DOHH2 (cell line): ENCODE measurements at regions not wholly inside any gene's neighbourhood (a gene's known extent, or its start where the extent isn't known, plus 50 kb on each side); places are given as distances from the start of the nearest gene placed in this dataset.

Source experiments
- H3F3A ChIP-seq: fragments of 200-600 bp; sonication (generic), shearing (Covaris generic); 2 replicates; pipeline ENCODE4 v1.6.0; 2016; ENCODE audit warnings: antibody characterized with exemption, mild to moderate bottlenecking; ENCODE audit not compliant: control insufficient read depth, insufficient read depth
- H3K27ac ChIP-seq: fragments of 200-600 bp; sonication (generic); 2 replicates; pipeline ENCODE4 v1.5.1; 2014; ENCODE audit warnings: low read depth, mild to moderate bottlenecking, low read length, moderate library complexity
- H3K27me3 ChIP-seq: fragments of 200-600 bp; sonication (generic); 2 replicates; pipeline ENCODE4 v1.6.1; 2014; ENCODE audit warnings: mild to moderate bottlenecking, low read length, mixed read lengths; ENCODE audit not compliant: control insufficient read depth
- H3K36me3 ChIP-seq: fragments of 200-600 bp; sonication (generic); 2 replicates; pipeline ENCODE4 v1.6.1; 2014; ENCODE audit warnings: mild to moderate bottlenecking, low read length, moderate library complexity, mixed read lengths; ENCODE audit not compliant: control insufficient read depth
- H3K4me1 ChIP-seq: fragments of 200-600 bp; sonication (generic); 2 replicates; pipeline ENCODE4 v1.6.1; 2014; ENCODE audit warnings: mild to moderate bottlenecking, low read length, mixed read lengths; ENCODE audit not compliant: control insufficient read depth
- H3K4me2 ChIP-seq: fragments of 200-600 bp; sonication (generic); 2 replicates; pipeline ENCODE4 v1.6.0; 2014; ENCODE audit warnings: mild to moderate bottlenecking, low read length, moderate library complexity
- H3K4me3 ChIP-seq: fragments of 200-600 bp; sonication (generic); 2 replicates; pipeline ENCODE4 v1.5.1; 2014; ENCODE audit warnings: mild to moderate bottlenecking, low read length, mixed read lengths
- H3K79me2 ChIP-seq: fragments of 200-600 bp; sonication (generic); 2 replicates; pipeline ENCODE4 v1.6.1; 2014; ENCODE audit warnings: mild to moderate bottlenecking, low read length, mixed read lengths; ENCODE audit not compliant: control insufficient read depth
- H3K9me2 ChIP-seq: fragments of 200-600 bp; sonication (generic); replicated peaks from 2 replicates; pipeline ENCODE4 v1.6.1; 2014; ENCODE audit warnings: mild to moderate bottlenecking, low read length, mixed read lengths; ENCODE audit not compliant: control insufficient read depth
- H3K9me3 ChIP-seq: fragments of 200-600 bp; sonication (generic); 2 replicates; pipeline ENCODE4 v1.6.1; 2014; ENCODE audit warnings: antibody characterized with exemption, low read length, mixed read lengths; ENCODE audit not compliant: control insufficient read depth, insufficient read depth
- H4K20me1 ChIP-seq: fragments of 200-600 bp; sonication (generic); 2 replicates; pipeline ENCODE4 v1.6.0; 2014; ENCODE audit warnings: low read depth, mild to moderate bottlenecking, antibody characterized with exemption, low read length, moderate library complexity; ENCODE audit not compliant: control insufficient read depth, insufficient read depth
- CTCF ChIP-seq: fragments of 200-600 bp; sonication (generic); IDR thresholded peaks from one replicate; pipeline ENCODE4 v1.5.1; 2014; ENCODE audit warnings: antibody characterized with exemption, mild to moderate bottlenecking, low read depth, low read length; ENCODE audit not compliant: poor library complexity, severe bottlenecking
- EZH2phosphoT487 ChIP-seq: fragments of 200-600 bp; sonication (generic); IDR thresholded peaks from 2 replicates; pipeline ENCODE4 v1.6.1; 2017; ENCODE audit warnings: borderline replicate concordance, mild to moderate bottlenecking, antibody characterized with exemption, low read length, moderate library complexity, mixed read lengths

GRCh38 chr2:147549054-147549453, 295.8 kb upstream of the ACVR2A start:
- no peaks in the 10 kb centered on the region for H3K79me2 ChIP-seq
- H3K9me3 ChIP-seq = no peaks in the 10 kb centered on the region
- no peak overlapping the region for H3K27ac ChIP-seq
- no peaks in the 10 kb centered on the region for H3F3A ChIP-seq
- no peaks in the 10 kb centered on the region for H3K36me3 ChIP-seq
- H3K4me1 ChIP-seq = no peaks in the 10 kb centered on the region
- H3K27me3 ChIP-seq = no peaks in the 10 kb centered on the region
- H3K4me2 ChIP-seq = no peak overlapping the region
- no peak for TF ChIP-seq EZH2phosphoT487
- TF ChIP-seq CTCF = no peak
- no peaks in the 10 kb centered on the region for H3K9me2 ChIP-seq
- H4K20me1 ChIP-seq = no peaks in the 10 kb centered on the region
- H3K4me3 ChIP-seq = no peak overlapping the region

- H3F3A ChIP-seq = no peaks in the 10 kb centered on the region
- H3K36me3 ChIP-seq = no peaks in the 10 kb centered on the region
Measured at GRCh38 chr2:147548451-147548850, 296.4 kb upstream of the ACVR2A start.

GRCh38 chr2:147547440-147547839, 297.4 kb upstream of the ACVR2A start:
- no peak overlapping the region for H3K4me3 ChIP-seq
- H3K27me3 ChIP-seq = no peaks in the 10 kb centered on the region
- no peaks in the 10 kb centered on the region for H4K20me1 ChIP-seq
- no peak overlapping the region for H3K4me2 ChIP-seq
- no peaks in the 10 kb centered on the region for H3K79me2 ChIP-seq
- no peaks in the 10 kb centered on the region for H3K4me1 ChIP-seq
- no peak overlapping the region for H3K27ac ChIP-seq
- no peaks in the 10 kb centered on the region for H3K9me2 ChIP-seq
- no peaks in the 10 kb centered on the region for H3K36me3 ChIP-seq
- H3F3A ChIP-seq = no peaks in the 10 kb centered on the region
- H3K9me3 ChIP-seq = no peaks in the 10 kb centered on the region
- TF ChIP-seq CTCF = no peak
- no peak for TF ChIP-seq EZH2phosphoT487

More at GRCh38 chr2:147548451-147548850, 296.4 kb upstream of the ACVR2A start:
- no peaks in the 10 kb centered on the region for H3K27me3 ChIP-seq
- H3K4me1 ChIP-seq = no peaks in the 10 kb centered on the region
- H3K9me2 ChIP-seq = no peaks in the 10 kb centered on the region
- no peak overlapping the region for H3K27ac ChIP-seq
- no peak overlapping the region for H3K4me3 ChIP-seq
- H3K9me3 ChIP-seq = no peaks in the 10 kb centered on the region
- TF ChIP-seq EZH2phosphoT487 = no peak
- no peak for TF ChIP-seq CTCF
- no peaks in the 10 kb centered on the region for H4K20me1 ChIP-seq
- no peak overlapping the region for H3K4me2 ChIP-seq
- no peaks in the 10 kb centered on the region for H3K79me2 ChIP-seq

GRCh38 chr2:147546109-147546508, 298.7 kb upstream of the ACVR2A start:
- no peaks in the 10 kb centered on the region for H3K36me3 ChIP-seq
- no peaks in the 10 kb centered on the region for H3K4me1 ChIP-seq
- H3K27me3 ChIP-seq = no peaks in the 10 kb centered on the region
- no peaks in the 10 kb centered on the region for H4K20me1 ChIP-seq
- H3K27ac ChIP-seq = no peak overlapping the region
- no peak overlapping the region for H3K4me3 ChIP-seq
- H3K9me3 ChIP-seq = no peaks in the 10 kb centered on the region
- TF ChIP-seq EZH2phosphoT487 = no peak
- TF ChIP-seq CTCF = no peak
- H3K79me2 ChIP-seq = no peaks in the 10 kb centered on the region
- no peaks in the 10 kb centered on the region for H3F3A ChIP-seq
- H3K9me2 ChIP-seq = no peaks in the 10 kb centered on the region
- H3K4me2 ChIP-seq = no peak overlapping the region
